Astrocyte (in vitro differentiated cells and primary cell): ENCODE measurements at regions not wholly inside any gene's neighbourhood (a gene's known extent, or its start where the extent isn't known, plus 50 kb on each side); places are given as distances from the start of the nearest gene placed in this dataset.

Experiments used
- DNase-seq: peaks from one replicate; pipeline ENCODE4 v3.0.0-alpha.2; 2010; ENCODE audit warnings: low read depth
- FAIRE-seq: peaks from 2 replicates; lab custom pipeline; 2011; peaks lifted over from hg19 to GRCh38; lab: Jason Lieb, UNC
- H2AFZ ChIP-seq: 2 replicates; pipeline ENCODE4 v1.6.0; 2012; ENCODE audit warnings: low read depth, low read length, inconsistent platforms
- H3K27ac ChIP-seq: 2 replicates; pipeline ENCODE4 v1.5.1; 2011; ENCODE audit warnings: low read depth, low read length, inconsistent platforms
- H3K27me3 ChIP-seq: 2 replicates; pipeline ENCODE4 v1.6.0; 2011; ENCODE audit warnings: low read length, inconsistent platforms; ENCODE audit not compliant: insufficient read depth
- H3K36me3 ChIP-seq: 2 replicates; pipeline ENCODE4 v1.5.1; 2011; ENCODE audit warnings: low read length, inconsistent platforms; ENCODE audit not compliant: insufficient read depth
- H3K4me1 ChIP-seq: 2 replicates; pipeline ENCODE4 v1.5.1; 2011; ENCODE audit warnings: low read length, inconsistent platforms; ENCODE audit not compliant: insufficient read depth
- H3K4me2 ChIP-seq: 2 replicates; pipeline ENCODE4 v1.6.0; 2012; ENCODE audit warnings: low read length, inconsistent platforms
- H3K4me3 ChIP-seq: 2 replicates; pipeline ENCODE4 v1.5.1; 2011; ENCODE audit warnings: low read depth, mild to moderate bottlenecking, low read length, inconsistent platforms; ENCODE audit not compliant: insufficient read depth
- H3K79me2 ChIP-seq: 2 replicates; pipeline ENCODE4 v1.6.0; 2012; ENCODE audit warnings: mild to moderate bottlenecking, low read length, inconsistent platforms; ENCODE audit not compliant: insufficient read depth
- H3K9ac ChIP-seq: 2 replicates; pipeline ENCODE4 v1.6.0; 2012; ENCODE audit warnings: mild to moderate bottlenecking, low read length, inconsistent platforms
- H3K9me3 ChIP-seq: 2 replicates; pipeline ENCODE4 v1.5.1; 2012; ENCODE audit warnings: low read depth, mild to moderate bottlenecking, low read length, inconsistent platforms; ENCODE audit not compliant: insufficient read depth
- H4K20me1 ChIP-seq: 2 replicates; pipeline ENCODE4 v1.6.0; 2012; ENCODE audit warnings: low read length, inconsistent platforms; ENCODE audit not compliant: insufficient read depth
- H3K27ac Mint-ChIP-seq: one replicate; pipeline ENCODE4 v1.8.0; 2021; ENCODE audit warnings: mild to moderate bottlenecking, mixed read lengths; ENCODE audit not compliant: unreplicated experiment
- H3K27me3 Mint-ChIP-seq: one replicate; pipeline ENCODE4 v1.8.0; 2021; ENCODE audit warnings: low read depth, mixed read lengths; ENCODE audit not compliant: unreplicated experiment
- H3K36me3 Mint-ChIP-seq: one replicate; pipeline ENCODE4 v1.8.0; 2021; ENCODE audit warnings: low read depth, mixed read lengths; ENCODE audit not compliant: unreplicated experiment
- H3K4me1 Mint-ChIP-seq: one replicate; pipeline ENCODE4 v1.8.0; 2021; ENCODE audit warnings: low read depth, mixed read lengths; ENCODE audit not compliant: unreplicated experiment
- H3K4me3 Mint-ChIP-seq: one replicate; pipeline ENCODE4 v1.8.0; 2021; ENCODE audit warnings: mild to moderate bottlenecking, moderate library complexity, mixed read lengths; ENCODE audit not compliant: unreplicated experiment
- H3K9me3 Mint-ChIP-seq: one replicate; pipeline ENCODE4 v1.8.0; 2021; ENCODE audit warnings: mild to moderate bottlenecking, mixed read lengths; ENCODE audit not compliant: unreplicated experiment
- EZH2 ChIP-seq: IDR thresholded peaks from 2 replicates; pipeline ENCODE4 v1.6.1; 2012; ENCODE audit warnings: mild to moderate bottlenecking, low read length, inconsistent platforms; ENCODE audit not compliant: insufficient read depth
- TF ChIP-seq, protein P1 (sequence below): IDR thresholded peaks from 2 replicates; pipeline ENCODE4 v1.5.1; 2011; ENCODE audit warnings: low read depth, mild to moderate bottlenecking, inconsistent platforms, low read length, moderate library complexity; ENCODE audit not compliant: insufficient read depth

GRCh38 chr7:124208642-124209041 lies 175.8 kb upstream of the TMEM229A start:
- no peak overlapping the region for H3K27ac Mint-ChIP-seq
- no peak overlapping the region for H3K9ac ChIP-seq
- no peak for FAIRE-seq
- no peak for TF ChIP-seq EZH2
- TF ChIP-seq, protein P1, sequence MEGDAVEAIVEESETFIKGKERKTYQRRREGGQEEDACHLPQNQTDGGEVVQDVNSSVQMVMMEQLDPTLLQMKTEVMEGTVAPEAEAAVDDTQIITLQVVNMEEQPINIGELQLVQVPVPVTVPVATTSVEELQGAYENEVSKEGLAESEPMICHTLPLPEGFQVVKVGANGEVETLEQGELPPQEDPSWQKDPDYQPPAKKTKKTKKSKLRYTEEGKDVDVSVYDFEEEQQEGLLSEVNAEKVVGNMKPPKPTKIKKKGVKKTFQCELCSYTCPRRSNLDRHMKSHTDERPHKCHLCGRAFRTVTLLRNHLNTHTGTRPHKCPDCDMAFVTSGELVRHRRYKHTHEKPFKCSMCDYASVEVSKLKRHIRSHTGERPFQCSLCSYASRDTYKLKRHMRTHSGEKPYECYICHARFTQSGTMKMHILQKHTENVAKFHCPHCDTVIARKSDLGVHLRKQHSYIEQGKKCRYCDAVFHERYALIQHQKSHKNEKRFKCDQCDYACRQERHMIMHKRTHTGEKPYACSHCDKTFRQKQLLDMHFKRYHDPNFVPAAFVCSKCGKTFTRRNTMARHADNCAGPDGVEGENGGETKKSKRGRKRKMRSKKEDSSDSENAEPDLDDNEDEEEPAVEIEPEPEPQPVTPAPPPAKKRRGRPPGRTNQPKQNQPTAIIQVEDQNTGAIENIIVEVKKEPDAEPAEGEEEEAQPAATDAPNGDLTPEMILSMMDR = no peak
- no peaks in the 10 kb centered on the region for H3K9me3 ChIP-seq
- H4K20me1 ChIP-seq = no peaks in the 10 kb centered on the region
- H3K36me3 ChIP-seq = no peaks in the 10 kb centered on the region
- H2AFZ ChIP-seq = no peak overlapping the region
- H3K4me3 ChIP-seq = no peak overlapping the region
- no peaks in the 10 kb centered on the region for H3K4me1 Mint-ChIP-seq
- H3K4me1 ChIP-seq = no peaks in the 10 kb centered on the region
- no peaks in the 10 kb centered on the region for H3K36me3 Mint-ChIP-seq
- H3K27ac ChIP-seq = no peak overlapping the region
- H3K9me3 Mint-ChIP-seq = no peaks in the 10 kb centered on the region
- H3K79me2 ChIP-seq = no peaks in the 10 kb centered on the region
- H3K4me3 Mint-ChIP-seq = no peak overlapping the region
- no peak for DNase-seq
- peaks cover under 1% of the 10 kb centered on the region for H3K27me3 ChIP-seq
- H3K4me2 ChIP-seq = no peak overlapping the region
- no peaks in the 10 kb centered on the region for H3K27me3 Mint-ChIP-seq

DNA sequence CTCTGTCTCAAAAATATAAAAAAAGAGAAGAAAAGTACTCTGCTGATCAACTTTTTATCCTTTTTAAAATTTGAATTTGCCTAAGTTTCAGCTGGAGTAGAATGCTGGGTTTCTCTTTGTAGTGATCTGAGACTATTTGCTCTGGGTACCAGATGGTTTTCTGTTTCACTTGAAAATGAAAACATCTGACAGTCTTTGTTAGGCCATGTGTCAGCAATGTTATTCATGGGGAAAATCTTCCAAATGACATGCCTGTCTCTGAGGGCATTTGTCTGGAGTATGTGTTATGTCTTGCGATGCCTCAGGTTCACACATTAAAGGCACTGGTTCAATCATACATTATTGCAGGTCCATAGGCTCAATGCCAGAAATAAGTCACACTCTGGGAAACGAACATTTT lies 175.3 kb upstream of the TMEM229A start:
- no peaks in the 10 kb centered on the region for H3K27me3 Mint-ChIP-seq
- H4K20me1 ChIP-seq = no peaks in the 10 kb centered on the region
- H3K4me1 Mint-ChIP-seq = no peaks in the 10 kb centered on the region
- no peaks in the 10 kb centered on the region for H3K9me3 ChIP-seq
- H3K4me3 ChIP-seq = no peak overlapping the region
- no peak overlapping the region for H3K27ac ChIP-seq
- no peaks in the 10 kb centered on the region for H3K36me3 Mint-ChIP-seq
- H3K36me3 ChIP-seq = no peaks in the 10 kb centered on the region
- FAIRE-seq = no peak
- no peak overlapping the region for H3K4me3 Mint-ChIP-seq
- H3K9ac ChIP-seq = no peak overlapping the region
- H3K79me2 ChIP-seq = no peaks in the 10 kb centered on the region
- no peak overlapping the region for H3K27ac Mint-ChIP-seq
- H2AFZ ChIP-seq = no peak overlapping the region
- no peaks in the 10 kb centered on the region for H3K9me3 Mint-ChIP-seq
- TF ChIP-seq, protein P1 = no peak
- no peak for TF ChIP-seq EZH2
- DNase-seq = no peak
- H3K4me2 ChIP-seq = no peak overlapping the region
- H3K27me3 ChIP-seq = peaks cover 4% of the 10 kb centered on the region
- H3K4me1 ChIP-seq = no peaks in the 10 kb centered on the region

DNA sequence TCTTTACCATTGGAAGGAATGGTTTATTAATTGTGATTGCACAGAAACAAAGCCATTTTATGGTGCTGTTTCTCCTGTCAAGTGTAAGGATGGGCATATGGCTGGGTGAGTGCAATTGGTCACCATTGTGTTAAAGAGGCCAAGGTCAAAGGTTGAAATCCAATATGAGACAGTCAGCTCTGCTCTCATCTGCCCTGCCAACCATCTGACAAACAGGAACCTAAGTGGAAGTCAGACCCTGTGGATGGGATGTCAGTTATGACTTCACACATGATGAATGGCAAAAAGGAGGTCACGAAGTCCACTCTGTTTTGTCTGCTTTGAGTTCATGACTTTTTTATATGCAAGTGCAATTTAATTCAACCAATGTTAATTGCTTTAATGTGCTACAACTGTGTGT lies 172.7 kb upstream of the TMEM229A start:
- H2AFZ ChIP-seq = no peak overlapping the region
- FAIRE-seq = no peak

More for the DNA sequence above, 172.7 kb upstream of the TMEM229A start:
- Histone ChIP-seq H3K4me3 (no peak overlapping the region), H3K36me3 (no peaks in the 10 kb centered on the region), H3K4me1 (no peaks in the 10 kb centered on the region), H4K20me1 (no peaks in the 10 kb centered on the region), H3K27ac (no peak overlapping the region), H3K4me2 (no peak overlapping the region), H3K9me3 (no peaks in the 10 kb centered on the region), H3K79me2 (no peaks in the 10 kb centered on the region), H3K9ac (no peak overlapping the region), H3K27me3 (peaks cover 4% of the 10 kb centered on the region)
- TF ChIP-seq, protein P1 = no peak
- no peak for TF ChIP-seq EZH2
- H3K4me1 Mint-ChIP-seq = no peaks in the 10 kb centered on the region
- H3K27ac Mint-ChIP-seq = no peak overlapping the region
- no peak for DNase-seq
- H3K4me3 Mint-ChIP-seq = no peak overlapping the region
- H3K9me3 Mint-ChIP-seq = no peaks in the 10 kb centered on the region
- no peaks in the 10 kb centered on the region for H3K27me3 Mint-ChIP-seq
- H3K36me3 Mint-ChIP-seq = no peaks in the 10 kb centered on the region
